K562 (cell line): ENCODE measurements at regions not wholly inside any gene's neighbourhood (a gene's known extent, or its start where the extent isn't known, plus 50 kb on each side); places are given as distances from the start of the nearest gene placed in this dataset.

Source experiments
- ATAC-seq: fragments of 200-7000 bp; cut with Tn5 transposase; 3 replicates; pipeline ENCODE4 v1.9.1; 2020; ENCODE audit warnings: moderate library complexity
- BruUV-seq: library from RNA; stranded (reverse); fragments of 400-500 nt; replicated peaks from 2 replicates; lab custom pipeline; 2021; lab: Mats Ljungman, UMichigan
- CTCF ChIA-PET: fragments of 300-600 bp; formaldehyde crosslinking; extraction: SDS; loops from one replicate; lab custom pipeline; 2021; ENCODE audit warnings: low intra/inter-chr PET ratio; lab: Yijun Ruan, JAX
- POLR2A ChIA-PET: fragments of 300-600, 350-650 bp; sonication (Branson Sonifier 250); formaldehyde crosslinking; extraction: SDS; loops from one replicate; lab custom pipeline; 2021; ENCODE audit warnings: antibody characterized with exemption, inconsistent platforms; lab: Yijun Ruan, JAX
- DNase-seq, 4 experiments: peaks; one replicate each; pipeline versions ENCODE4 v3.0.0 to v3.0.0-alpha.2; 2011 to 2018; ENCODE audit warnings: low spot score in 3 of 4, mixed read lengths in 3 of 4; ENCODE audit errors: extremely low read depth in 1 of 4
- FAIRE-seq: peaks from 2 replicates; lab custom pipeline; 2011; peaks lifted over from hg19 to GRCh38; lab: Jason Lieb, UNC
- H2AFZ ChIP-seq: 2 replicates; pipeline ENCODE4 v1.6.0; 2011; ENCODE audit warnings: low read depth, low read length, control low read depth, inconsistent platforms
- H3K27ac ChIP-seq: fragments of 200-600 bp; 3 replicates; pipeline ENCODE4 v1.8.0; 2011; ENCODE audit warnings: low read depth, mild to moderate bottlenecking, control low read depth, inconsistent platforms, low read length, moderate library complexity, mixed read lengths; ENCODE audit errors: extremely low read depth
- H3K27me3 ChIP-seq, 2 experiments: fragments of 300-600 bp in 1 of 2; 2 replicates in 1 of 2; 3 replicates in 1 of 2; pipeline versions ENCODE4 v1.6.0 to v1.8.0; 2011; ENCODE audit warnings: inconsistent platforms in 2 of 2, low read length in 2 of 2, mild to moderate bottlenecking in 1 of 2, mixed read lengths in 1 of 2, moderate library complexity in 1 of 2; ENCODE audit not compliant: control insufficient read depth in 2 of 2, insufficient read depth in 2 of 2
- H3K36me3 ChIP-seq: fragments of 300-600 bp; 3 replicates; pipeline ENCODE4 v1.8.0; 2011; ENCODE audit warnings: mild to moderate bottlenecking, low read length, inconsistent platforms; ENCODE audit not compliant: control insufficient read depth, insufficient read depth
- H3K4me1 ChIP-seq, 2 experiments: fragments of 200-600 bp in 1 of 2; replicated peaks in 1 of 2; 2 replicates in 1 of 2; 3 replicates in 1 of 2; pipeline versions ENCODE4 v1.5.1 to v1.8.0; 2011; ENCODE audit warnings: inconsistent platforms in 2 of 2, low read length in 2 of 2, mild to moderate bottlenecking in 1 of 2, mixed read lengths in 1 of 2, moderate library complexity in 1 of 2; ENCODE audit not compliant: control insufficient read depth in 2 of 2, insufficient read depth in 2 of 2
- H3K4me2 ChIP-seq: 2 replicates; pipeline ENCODE4 v1.6.1; 2011; ENCODE audit warnings: low read length, control low read depth, inconsistent platforms, mixed read lengths; ENCODE audit not compliant: insufficient read depth
- H3K4me3 ChIP-seq: fragments of 200-600 bp; sonication (generic), shearing (Covaris generic); 2 replicates; pipeline ENCODE4 v1.5.1; 2016; ENCODE audit warnings: control low read depth, inconsistent platforms
- H3K79me2 ChIP-seq: fragments of 200-600 bp; 3 replicates; pipeline ENCODE4 v1.8.0; 2011; ENCODE audit warnings: low read length, inconsistent platforms; ENCODE audit not compliant: control insufficient read depth, insufficient read depth
- H3K9ac ChIP-seq, 2 experiments: 2 replicates each; pipeline versions ENCODE4 v1.6.0 to v1.6.1; 2011; ENCODE audit warnings: low read depth in 2 of 2, low read length in 2 of 2, control low read depth in 1 of 2, inconsistent platforms in 1 of 2, mild to moderate bottlenecking in 1 of 2, mixed read lengths in 1 of 2; ENCODE audit not compliant: insufficient read depth in 1 of 2
- H3K9me1 ChIP-seq: one replicate; pipeline ENCODE4 v1.6.0; 2011; ENCODE audit warnings: inconsistent platforms, mild to moderate bottlenecking, low read length, moderate library complexity; ENCODE audit not compliant: control insufficient read depth, insufficient read depth
- H3K9me3 ChIP-seq: replicated peaks from 2 replicates; pipeline ENCODE4 v1.5.1; 2011; ENCODE audit warnings: low read depth, low read length, inconsistent platforms; ENCODE audit not compliant: control insufficient read depth, insufficient read depth
- H4K20me1 ChIP-seq: replicated peaks from 2 replicates; pipeline ENCODE4 v1.6.1; 2011; ENCODE audit warnings: low read length, inconsistent platforms, mixed read lengths; ENCODE audit not compliant: control insufficient read depth, insufficient read depth
- BRD9 ChIP-seq: fragments of 450-650 bp; IDR thresholded peaks from 2 replicates; pipeline ENCODE4 v1.6.1; 2018; ENCODE audit warnings: low read depth; ENCODE audit not compliant: partially characterized antibody
- CHCHD3 ChIP-seq: fragments of 250-450 bp; sonication (Bioruptor Pico); IDR thresholded peaks from 2 replicates; pipeline ENCODE4 v2.1.2; 2022; ENCODE audit warnings: mild to moderate bottlenecking
- CREB1 ChIP-seq, 2 experiments: sonication (generic) in 1 of 2; formaldehyde crosslinking in 1 of 2; IDR thresholded peaks; 2 replicates each; pipeline versions ENCODE4 v1.6.1 to v1.8.0; 2012 to 2022; ENCODE audit warnings: inconsistent platforms in 1 of 2, mild to moderate bottlenecking in 1 of 2, missing genetic modification reagents in 1 of 2, moderate library complexity in 1 of 2
- JUND ChIP-seq, 2 experiments: IDR thresholded peaks; 2 replicates in 1 of 2; 3 replicates in 1 of 2; pipeline ENCODE4 v1.6.1; 2011; ENCODE audit warnings: borderline replicate concordance in 2 of 2, low read depth in 2 of 2, low read length in 2 of 2, improper control_type of control experiment in 1 of 2, missing biosample characterization in 1 of 2, missing genetic modification characterization in 1 of 2, missing genetic modification reagents in 1 of 2
- KDM2B ChIP-seq: fragments of 250-450 bp; sonication (Bioruptor Pico); IDR thresholded peaks from 2 replicates; pipeline ENCODE4 v1.8.0; 2021; ENCODE audit warnings: mild to moderate bottlenecking, moderate library complexity
- MYNN ChIP-seq, 2 experiments: sonication (generic); formaldehyde crosslinking in 1 of 2; IDR thresholded peaks; 2 replicates each; pipeline versions ENCODE4 v1.5.0 to v1.6.1; 2016 to 2020; ENCODE audit warnings: antibody characterized with exemption in 1 of 2, missing genetic modification reagents in 1 of 2
- NFE2 ChIP-seq: IDR thresholded peaks from 2 replicates; pipeline ENCODE4 v1.6.1; 2014; ENCODE audit warnings: antibody characterized with exemption, low read depth
- POLR2H ChIP-seq: IDR thresholded peaks from 2 replicates; pipeline ENCODE4 v1.6.1; 2016; ENCODE audit warnings: missing genetic modification characterization, low read depth, mild to moderate bottlenecking, control low read depth, missing compliant biosample characterization, moderate library complexity
- POU5F1 ChIP-seq: fragments of 150-350 bp; IDR thresholded peaks from 2 replicates; pipeline ENCODE4 v1.6.1; 2014; ENCODE audit warnings: borderline replicate concordance, low read length, low read depth, mild to moderate bottlenecking; ENCODE audit not compliant: partially characterized antibody
- SOX6 ChIP-seq: fragments of 450-650 bp; IDR thresholded peaks from 2 replicates; pipeline ENCODE4 v1.6.1; 2014; ENCODE audit warnings: mild to moderate bottlenecking
- ZBED1 ChIP-seq: IDR thresholded peaks from 2 replicates; pipeline ENCODE4 v1.6.1; 2014
- ZNF134 ChIP-seq: fragments of 250-450 bp; sonication (Bioruptor Pico); conservative IDR thresholded peaks from 2 replicates; pipeline ENCODE4 v1.4.0; 2020
- ZNF347 ChIP-seq: fragments of 450-650 bp; formaldehyde crosslinking; IDR thresholded peaks from 2 replicates; pipeline ENCODE4 v1.4.0; 2020; ENCODE audit warnings: low read depth, mild to moderate bottlenecking, moderate library complexity
- ZNF79 ChIP-seq: fragments of 250-450 bp; sonication (Bioruptor Pico); IDR thresholded peaks from 2 replicates; pipeline ENCODE4 v1.4.0; 2020; ENCODE audit warnings: low read depth, mild to moderate bottlenecking, moderate library complexity
- WGBS: fragments of 100-300 bp; shearing (Covaris generic); methylation state at CpG from one replicate; pipeline ENCODE4 v1.1.6; 2016; ENCODE audit warnings: low coverage, mixed read lengths; ENCODE audit not compliant: insufficient coverage; ENCODE audit errors: missing lambda C conversion rate; 5-methylcytosine and 5-hydroxymethylcytosine counted together
- in situ Hi-C: fragments of 300-500 bp; cut with MboI; formaldehyde crosslinking; loops from 4 replicates; pipeline ENCODE4 v1.15.0; 2018; ENCODE audit warnings: inconsistent platforms, mixed read lengths
- intact Hi-C: fragments of 100-400 bp; cut with micrococcal nuclease; formaldehyde crosslinking; loops from 2 replicates; pipeline ENCODE4 v1.14.2; 2022
- TF ChIP-seq, protein P1 (sequence below): sonication (generic); formaldehyde crosslinking; IDR thresholded peaks from 2 replicates; pipeline ENCODE4 v1.8.1; 2023; ENCODE audit warnings: missing genetic modification reagents, mild to moderate bottlenecking, borderline replicate concordance
- TF ChIP-seq, protein P2 (sequence below): fragments of 250-450 bp; sonication (Bioruptor Pico); IDR thresholded peaks from 2 replicates; pipeline ENCODE4 v1.5.0; 2021
- TF ChIP-seq, protein P3 (sequence below): fragments of 450-650 bp; formaldehyde crosslinking; IDR thresholded peaks from 2 replicates; pipeline ENCODE4 v1.4.0; 2020; ENCODE audit warnings: mild to moderate bottlenecking, moderate library complexity

DNA sequence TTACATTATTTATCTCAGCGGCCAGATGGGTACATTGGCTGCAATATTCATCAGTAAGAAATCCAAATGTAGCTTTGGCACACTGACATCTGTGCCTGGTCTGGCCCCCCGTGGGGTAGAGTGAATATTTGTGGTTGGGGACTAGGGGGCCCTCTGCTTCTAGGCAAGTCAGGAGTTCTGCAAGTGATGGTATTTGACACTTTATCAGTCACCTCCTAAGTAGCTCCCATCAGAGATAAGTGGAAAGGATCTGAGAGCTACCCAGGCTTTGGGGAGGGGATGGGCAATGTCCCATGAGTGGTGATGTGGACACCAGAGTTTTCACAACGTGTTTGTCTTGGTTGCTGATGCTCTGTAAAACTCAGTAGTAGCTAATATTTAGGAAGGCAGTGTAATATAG is 609.9 kb upstream of the RBFOX1 start:
- no peaks in the 10 kb centered on the region for H3K36me3 ChIP-seq
- no peak overlapping the region for H3K4me2 ChIP-seq
- no peaks in the 10 kb centered on the region for H3K9me1 ChIP-seq
- H3K27me3 ChIP-seq, result no peaks in the 10 kb centered on the region
- H3K4me1 ChIP-seq, result no peaks in the 10 kb centered on the region
- no peak overlapping the region for H3K9ac ChIP-seq
- no peaks in the 10 kb centered on the region for H3K79me2 ChIP-seq
- BruUV-seq, result no TSS peak
- DNase-seq (no peak), FAIRE-seq (no peak), ATAC-seq (no peak)
- in situ Hi-C loops (no loop called here), intact Hi-C loops (no loop called here)
- H3K4me3 ChIP-seq, result no peak overlapping the region
- no peak overlapping the region for H2AFZ ChIP-seq
- ChIA-PET POLR2A (no interaction called here), CTCF (no interaction called here)
- H4K20me1 ChIP-seq, result no peaks in the 10 kb centered on the region
- WGBS, result 0% methylated on average over 3 of the region's 3 CpGs
- H3K9me3 ChIP-seq, result no peaks in the 10 kb centered on the region
- H3K27ac ChIP-seq, result no peak overlapping the region
- TF ChIP-seq ZBED1, result no peak
- no peak for TF ChIP-seq MYNN (IDR thresholded peaks at IDR 0.05)
- TF ChIP-seq MYNN (CRISPR knock-in tag; IDR thresholded peaks at IDR 0.05), result no peak
- no peak for TF ChIP-seq ZNF347 (CRISPR knock-in tag)
- TF ChIP-seq ZNF79 (CRISPR knock-in tag), result no peak
- TF ChIP-seq JUND (IDR thresholded peaks at IDR 0.05; ENCODE audit: borderline replicate concordance, low read depth, low read length), result no peak
- no peak for TF ChIP-seq JUND (tag; IDR thresholded peaks at IDR 0.05; ENCODE audit: borderline replicate concordance, low read depth, low read length)
- no peak for TF ChIP-seq ZNF134
- no peak for TF ChIP-seq POU5F1
- TF ChIP-seq, protein P1, sequence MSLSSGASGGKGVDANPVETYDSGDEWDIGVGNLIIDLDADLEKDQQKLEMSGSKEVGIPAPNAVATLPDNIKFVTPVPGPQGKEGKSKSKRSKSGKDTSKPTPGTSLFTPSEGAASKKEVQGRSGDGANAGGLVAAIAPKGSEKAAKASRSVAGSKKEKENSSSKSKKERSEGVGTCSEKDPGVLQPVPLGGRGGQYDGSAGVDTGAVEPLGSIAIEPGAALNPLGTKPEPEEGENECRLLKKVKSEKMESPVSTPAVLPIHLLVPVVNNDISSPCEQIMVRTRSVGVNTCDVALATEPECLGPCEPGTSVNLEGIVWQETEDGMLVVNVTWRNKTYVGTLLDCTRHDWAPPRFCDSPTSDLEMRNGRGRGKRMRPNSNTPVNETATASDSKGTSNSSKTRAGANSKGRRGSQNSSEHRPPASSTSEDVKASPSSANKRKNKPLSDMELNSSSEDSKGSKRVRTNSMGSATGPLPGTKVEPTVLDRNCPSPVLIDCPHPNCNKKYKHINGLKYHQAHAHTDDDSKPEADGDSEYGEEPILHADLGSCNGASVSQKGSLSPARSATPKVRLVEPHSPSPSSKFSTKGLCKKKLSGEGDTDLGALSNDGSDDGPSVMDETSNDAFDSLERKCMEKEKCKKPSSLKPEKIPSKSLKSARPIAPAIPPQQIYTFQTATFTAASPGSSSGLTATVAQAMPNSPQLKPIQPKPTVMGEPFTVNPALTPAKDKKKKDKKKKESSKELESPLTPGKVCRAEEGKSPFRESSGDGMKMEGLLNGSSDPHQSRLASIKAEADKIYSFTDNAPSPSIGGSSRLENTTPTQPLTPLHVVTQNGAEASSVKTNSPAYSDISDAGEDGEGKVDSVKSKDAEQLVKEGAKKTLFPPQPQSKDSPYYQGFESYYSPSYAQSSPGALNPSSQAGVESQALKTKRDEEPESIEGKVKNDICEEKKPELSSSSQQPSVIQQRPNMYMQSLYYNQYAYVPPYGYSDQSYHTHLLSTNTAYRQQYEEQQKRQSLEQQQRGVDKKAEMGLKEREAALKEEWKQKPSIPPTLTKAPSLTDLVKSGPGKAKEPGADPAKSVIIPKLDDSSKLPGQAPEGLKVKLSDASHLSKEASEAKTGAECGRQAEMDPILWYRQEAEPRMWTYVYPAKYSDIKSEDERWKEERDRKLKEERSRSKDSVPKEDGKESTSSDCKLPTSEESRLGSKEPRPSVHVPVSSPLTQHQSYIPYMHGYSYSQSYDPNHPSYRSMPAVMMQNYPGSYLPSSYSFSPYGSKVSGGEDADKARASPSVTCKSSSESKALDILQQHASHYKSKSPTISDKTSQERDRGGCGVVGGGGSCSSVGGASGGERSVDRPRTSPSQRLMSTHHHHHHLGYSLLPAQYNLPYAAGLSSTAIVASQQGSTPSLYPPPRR (CRISPR knock-in tag), result no peak
- TF ChIP-seq CREB1 (IDR thresholded peaks at IDR 0.05), result no peak
- no peak for TF ChIP-seq CREB1 (CRISPR knock-in tag; IDR thresholded peaks at IDR 0.05)
- no peak for TF ChIP-seq POLR2H (tag)
- TF ChIP-seq, protein P2, sequence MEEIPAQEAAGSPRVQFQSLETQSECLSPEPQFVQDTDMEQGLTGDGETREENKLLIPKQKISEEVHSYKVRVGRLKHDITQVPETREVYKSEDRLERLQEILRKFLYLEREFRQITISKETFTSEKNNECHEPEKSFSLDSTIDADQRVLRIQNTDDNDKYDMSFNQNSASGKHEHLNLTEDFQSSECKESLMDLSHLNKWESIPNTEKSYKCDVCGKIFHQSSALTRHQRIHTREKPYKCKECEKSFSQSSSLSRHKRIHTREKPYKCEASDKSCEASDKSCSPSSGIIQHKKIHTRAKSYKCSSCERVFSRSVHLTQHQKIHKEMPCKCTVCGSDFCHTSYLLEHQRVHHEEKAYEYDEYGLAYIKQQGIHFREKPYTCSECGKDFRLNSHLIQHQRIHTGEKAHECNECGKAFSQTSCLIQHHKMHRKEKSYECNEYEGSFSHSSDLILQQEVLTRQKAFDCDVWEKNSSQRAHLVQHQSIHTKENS (CRISPR knock-in tag), result no peak
- TF ChIP-seq CHCHD3 (CRISPR knock-in tag), result no peak
- no peak for TF ChIP-seq SOX6
- TF ChIP-seq BRD9, result no peak
- no peak for TF ChIP-seq NFE2
- TF ChIP-seq KDM2B (CRISPR knock-in tag), result no peak
- TF ChIP-seq, protein P3, sequence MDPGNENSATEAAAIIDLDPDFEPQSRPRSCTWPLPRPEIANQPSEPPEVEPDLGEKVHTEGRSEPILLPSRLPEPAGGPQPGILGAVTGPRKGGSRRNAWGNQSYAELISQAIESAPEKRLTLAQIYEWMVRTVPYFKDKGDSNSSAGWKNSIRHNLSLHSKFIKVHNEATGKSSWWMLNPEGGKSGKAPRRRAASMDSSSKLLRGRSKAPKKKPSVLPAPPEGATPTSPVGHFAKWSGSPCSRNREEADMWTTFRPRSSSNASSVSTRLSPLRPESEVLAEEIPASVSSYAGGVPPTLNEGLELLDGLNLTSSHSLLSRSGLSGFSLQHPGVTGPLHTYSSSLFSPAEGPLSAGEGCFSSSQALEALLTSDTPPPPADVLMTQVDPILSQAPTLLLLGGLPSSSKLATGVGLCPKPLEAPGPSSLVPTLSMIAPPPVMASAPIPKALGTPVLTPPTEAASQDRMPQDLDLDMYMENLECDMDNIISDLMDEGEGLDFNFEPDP (CRISPR knock-in tag), result no peak
